GM12801 (cell line): ENCODE measurements at regions not wholly inside any gene's neighbourhood (a gene's known extent, or its start where the extent isn't known, plus 50 kb on each side); places are given as distances from the start of the nearest gene placed in this dataset.

Experiments
- TF ChIP-seq, protein P1 (sequence below): IDR thresholded peaks from one replicate; pipeline ENCODE4 v1.5.1; 2011; ENCODE audit warnings: control low read depth; ENCODE audit not compliant: insufficient read length; ENCODE audit errors: extremely low read depth

DNA sequence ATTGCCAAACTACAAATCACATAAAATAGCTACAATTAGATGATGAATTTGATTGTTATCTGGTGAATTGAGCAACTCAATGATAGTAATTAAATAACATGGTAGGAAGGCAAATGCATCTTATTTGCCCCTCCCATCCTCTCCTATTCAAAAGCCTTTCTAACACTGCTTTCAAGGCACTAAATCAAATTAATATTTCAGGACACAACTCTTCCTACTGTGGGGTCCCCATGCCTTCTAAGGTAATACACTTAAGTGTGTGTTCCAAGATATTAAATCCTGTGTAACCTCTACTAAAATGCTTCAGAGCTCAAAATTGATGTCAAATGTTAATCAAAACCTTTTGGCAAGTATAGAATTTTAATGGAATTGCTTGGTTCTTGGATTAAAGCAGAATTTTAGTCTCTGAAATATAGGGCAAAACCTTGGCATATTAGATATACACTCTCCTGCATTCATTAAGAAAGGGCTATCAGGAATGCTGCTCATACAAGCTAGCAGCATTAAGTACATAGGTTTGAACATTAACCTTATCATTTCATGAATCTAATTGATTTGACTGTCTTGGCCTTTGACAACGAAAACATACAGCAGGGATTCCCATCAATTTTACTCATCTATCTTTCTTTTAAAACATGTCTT lies 371.8 kb upstream of the GALNTL6 start:
- TF ChIP-seq, protein P1, sequence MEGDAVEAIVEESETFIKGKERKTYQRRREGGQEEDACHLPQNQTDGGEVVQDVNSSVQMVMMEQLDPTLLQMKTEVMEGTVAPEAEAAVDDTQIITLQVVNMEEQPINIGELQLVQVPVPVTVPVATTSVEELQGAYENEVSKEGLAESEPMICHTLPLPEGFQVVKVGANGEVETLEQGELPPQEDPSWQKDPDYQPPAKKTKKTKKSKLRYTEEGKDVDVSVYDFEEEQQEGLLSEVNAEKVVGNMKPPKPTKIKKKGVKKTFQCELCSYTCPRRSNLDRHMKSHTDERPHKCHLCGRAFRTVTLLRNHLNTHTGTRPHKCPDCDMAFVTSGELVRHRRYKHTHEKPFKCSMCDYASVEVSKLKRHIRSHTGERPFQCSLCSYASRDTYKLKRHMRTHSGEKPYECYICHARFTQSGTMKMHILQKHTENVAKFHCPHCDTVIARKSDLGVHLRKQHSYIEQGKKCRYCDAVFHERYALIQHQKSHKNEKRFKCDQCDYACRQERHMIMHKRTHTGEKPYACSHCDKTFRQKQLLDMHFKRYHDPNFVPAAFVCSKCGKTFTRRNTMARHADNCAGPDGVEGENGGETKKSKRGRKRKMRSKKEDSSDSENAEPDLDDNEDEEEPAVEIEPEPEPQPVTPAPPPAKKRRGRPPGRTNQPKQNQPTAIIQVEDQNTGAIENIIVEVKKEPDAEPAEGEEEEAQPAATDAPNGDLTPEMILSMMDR: no peak

DNA sequence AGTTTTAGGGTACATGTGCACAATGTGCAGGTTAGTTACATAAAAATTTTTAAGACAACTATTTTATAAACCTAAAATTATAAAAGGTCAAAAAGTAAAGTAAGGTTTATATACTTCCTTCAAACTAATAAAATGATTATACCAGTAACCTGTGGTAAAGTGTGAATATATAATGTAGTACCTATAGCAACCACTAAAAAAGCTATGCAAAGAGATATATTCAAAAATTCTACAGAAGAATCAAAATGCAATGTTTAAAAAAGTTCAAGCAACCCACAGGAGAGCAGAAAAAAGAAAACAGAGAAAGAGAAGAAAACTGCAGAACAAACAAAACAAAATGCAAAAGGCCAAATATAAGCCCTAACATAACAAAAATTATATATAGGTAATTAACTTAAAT lies 379.5 kb upstream of the GALNTL6 start:
- TF ChIP-seq, protein P1: no peak

DNA sequence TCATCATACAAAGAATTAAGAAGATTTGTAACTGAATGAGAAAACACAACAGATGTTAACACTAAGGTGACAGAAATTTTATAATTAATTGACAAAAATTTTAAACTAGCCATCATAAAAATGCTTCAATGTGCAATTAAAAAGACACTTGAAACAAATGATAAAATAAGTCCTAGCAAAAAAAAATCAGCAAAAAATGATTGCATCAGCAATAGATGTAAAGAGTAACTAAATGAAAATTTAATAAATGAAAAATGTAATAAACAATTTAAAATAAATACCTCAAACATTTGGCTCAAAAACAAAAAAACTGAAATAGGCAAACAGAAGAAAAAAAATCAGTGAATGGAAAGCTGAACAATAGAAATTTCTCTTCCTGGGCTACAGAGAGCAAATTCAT lies 380.7 kb upstream of the GALNTL6 start:
- TF ChIP-seq, protein P1: no peak

DNA sequence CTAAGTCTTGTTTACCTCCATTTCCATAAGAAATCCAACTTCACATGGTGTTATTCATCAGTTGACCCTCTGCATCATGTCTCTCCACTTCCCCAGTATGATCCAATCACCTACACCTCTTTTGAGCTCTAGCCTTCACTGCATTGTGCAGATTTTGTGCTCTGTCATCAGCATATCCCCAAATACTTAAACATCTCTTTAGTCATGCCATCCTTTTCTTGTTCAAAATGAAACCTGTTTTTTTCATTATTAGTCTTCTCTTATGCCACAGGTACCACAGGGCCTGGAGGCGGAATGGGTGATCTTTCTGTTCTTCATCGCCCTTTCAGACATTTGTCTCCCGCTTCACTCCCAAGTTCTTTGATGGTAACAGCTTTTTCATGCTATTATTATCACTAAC lies 382.7 kb upstream of the GALNTL6 start:
- TF ChIP-seq, protein P1: no peak

DNA sequence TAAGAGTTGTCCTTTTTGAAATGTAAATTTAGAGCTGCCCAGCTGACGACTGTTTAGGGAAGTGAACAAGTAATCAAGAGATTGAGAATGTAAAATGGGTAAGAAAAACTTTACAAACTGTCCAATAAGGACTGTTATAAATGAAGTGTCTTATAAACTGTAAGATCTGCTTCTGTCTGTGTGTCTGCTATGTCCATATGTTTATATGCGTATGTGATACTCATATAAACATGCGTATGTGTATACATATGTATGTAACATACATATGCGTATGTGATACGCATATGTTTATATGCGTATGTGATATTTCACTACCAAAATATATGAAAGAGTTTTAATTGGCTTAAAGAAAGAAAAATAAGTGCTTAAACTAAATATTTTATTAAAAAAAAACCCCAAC lies 416.0 kb upstream of the GALNTL6 start:
- TF ChIP-seq, protein P1: no peak

DNA sequence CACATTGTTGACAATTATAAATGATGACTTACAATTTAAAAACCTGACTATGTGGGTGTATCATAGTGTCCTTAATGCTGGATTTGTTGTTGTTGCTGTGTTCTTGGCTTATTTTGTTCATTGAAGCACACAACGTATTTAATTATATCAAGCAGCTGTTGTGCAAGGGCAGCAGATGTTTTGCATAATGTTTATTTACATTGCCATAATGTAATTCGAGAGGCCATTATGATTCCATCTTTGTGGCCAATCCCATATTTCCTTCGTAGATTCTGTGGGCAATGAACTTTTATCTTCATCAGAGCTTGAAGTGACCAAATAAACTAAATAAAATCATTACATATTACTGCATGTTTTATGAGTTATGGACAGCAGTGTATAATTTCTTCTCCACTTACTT lies 422.6 kb upstream of the GALNTL6 start:
- TF ChIP-seq, protein P1: no peak

DNA sequence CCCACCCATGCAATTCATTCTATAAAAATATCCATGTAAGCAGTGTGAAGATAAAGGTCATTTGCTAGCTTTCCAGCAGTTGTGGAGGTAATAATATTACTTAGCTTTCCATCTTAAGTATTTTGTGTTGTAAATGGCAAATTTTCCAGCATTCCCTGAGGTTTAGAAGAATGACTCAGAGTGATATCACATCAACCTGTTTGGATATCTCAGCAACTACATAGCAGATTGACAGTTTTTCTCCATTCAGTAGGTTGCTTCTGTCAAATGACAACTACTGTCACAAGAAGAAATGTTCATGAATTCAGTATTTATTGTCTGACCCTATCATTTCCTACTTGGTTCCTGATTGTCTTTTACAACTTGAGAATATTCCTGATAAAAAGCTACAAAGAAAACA lies 434.9 kb upstream of the GALNTL6 start:
- TF ChIP-seq, protein P1: no peak
